Esophagus squamous epithelium (tissue), 5 donors: ENCODE measurements at regions not wholly inside any gene's neighbourhood (a gene's known extent, or its start where the extent isn't known, plus 50 kb on each side); places are given as distances from the start of the nearest gene placed in this dataset.

Experiments used
- DNase-seq: peaks from one replicate; lab custom pipeline; 2025; lab: John Stamatoyannopoulos, UW
- H3K27ac ChIP-seq, 4 donors: fragments of 200-600 bp; sonication (generic); one replicate each; pipeline ENCODE4 v1.5.1; 2016 to 2019; ENCODE audit warnings: mild to moderate bottlenecking in 1 of 4
- H3K27me3 ChIP-seq, 4 donors: fragments of 200-600 bp; sonication (generic); 1 replicate in 3 of 4; 2 replicates in 1 of 4; pipeline versions ENCODE4 v1.5.1 to v1.6.0; 2017 to 2021; ENCODE audit warnings: antibody characterized with exemption in 1 of 4
- H3K36me3 ChIP-seq, 3 donors: fragments of 200-600 bp; sonication (generic); one replicate each; pipeline ENCODE4 v1.5.1; 2016 to 2019
- H3K4me1 ChIP-seq, 3 donors: fragments of 200-600 bp; sonication (generic); one replicate each; pipeline ENCODE4 v1.5.1; 2017 to 2019
- H3K4me3 ChIP-seq, 4 donors: fragments of 200-600 bp; sonication (generic); 1 replicate in 3 of 4; 2 replicates in 1 of 4; pipeline ENCODE4 v1.5.1; 2016 to 2019; ENCODE audit warnings: mild to moderate bottlenecking in 2 of 4, moderate library complexity in 1 of 4
- H3K9me3 ChIP-seq, 3 donors: fragments of 200-600 bp; sonication (generic); one replicate each; pipeline ENCODE4 v1.5.1; 2016 to 2019
- POLR2A ChIP-seq, 4 donors: fragments of 450-650 bp; IDR thresholded peaks; one replicate each; pipeline ENCODE4 v1.6.1; 2017; ENCODE audit warnings: antibody characterized with exemption in 4 of 4, mild to moderate bottlenecking in 4 of 4, moderate library complexity in 3 of 4
- WGBS, 2 donors: methylation state at CpG; one replicate each; pipeline ENCODE4 v1.1.5; 2018; 5-methylcytosine and 5-hydroxymethylcytosine counted together
- intact Hi-C: fragments of 100-400 bp; cut with DNase I; formaldehyde crosslinking; loops from one replicate; pipeline ENCODE4 v1.15.0; 2022
- small RNA-seq, 4 donors: library from RNA; depleted of rRNA; stranded (forward); fragments of <200 nt; gene quantifications; one replicate each; pipeline ENCODE3, GENCODE V24; 2016
- TF ChIP-seq, protein P1 (sequence below), 6 experiments: fragments of 450-650 bp in 4 of 6; fragments of 200-600 bp in 2 of 6; sonication (generic) in 2 of 6; IDR thresholded peaks; one replicate each; pipeline ENCODE4 v1.5.1; 2016 to 2019; ENCODE audit warnings: antibody characterized with exemption in 6 of 6, mild to moderate bottlenecking in 4 of 6, moderate library complexity in 4 of 6
- donor health status: DM: yes; HTN: yes; CAD: no.

DNA sequence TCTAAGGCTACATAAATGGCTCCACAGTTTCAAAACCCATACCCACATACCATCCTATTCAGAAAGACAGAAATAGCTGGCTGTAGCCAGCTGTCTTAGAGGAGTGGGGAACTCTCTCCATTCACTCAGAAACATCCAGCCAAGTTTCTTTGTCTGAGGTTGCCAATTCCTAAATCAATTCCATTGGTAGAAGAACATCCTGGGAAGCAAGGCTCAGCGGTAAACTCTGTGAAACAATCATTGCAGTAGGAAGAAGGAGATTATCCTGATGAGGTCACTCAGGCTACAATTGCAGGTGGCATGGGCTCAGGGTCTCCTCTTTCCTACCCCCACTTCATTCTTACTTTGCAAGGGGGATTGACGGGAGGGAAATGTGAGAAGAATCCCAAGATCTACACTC, 154.0 kb downstream of the ETV1 start:
- intact Hi-C loops, result no loop called here
- H3K27me3 ChIP-seq, result no peaks in the 10 kb centered on the region
- H3K4me1 ChIP-seq, result no peaks in the 10 kb centered on the region
- 97 to 100% methylated on average over 2 of the region's 2 CpGs for WGBS, 2 donors
- TF ChIP-seq, protein P1, sequence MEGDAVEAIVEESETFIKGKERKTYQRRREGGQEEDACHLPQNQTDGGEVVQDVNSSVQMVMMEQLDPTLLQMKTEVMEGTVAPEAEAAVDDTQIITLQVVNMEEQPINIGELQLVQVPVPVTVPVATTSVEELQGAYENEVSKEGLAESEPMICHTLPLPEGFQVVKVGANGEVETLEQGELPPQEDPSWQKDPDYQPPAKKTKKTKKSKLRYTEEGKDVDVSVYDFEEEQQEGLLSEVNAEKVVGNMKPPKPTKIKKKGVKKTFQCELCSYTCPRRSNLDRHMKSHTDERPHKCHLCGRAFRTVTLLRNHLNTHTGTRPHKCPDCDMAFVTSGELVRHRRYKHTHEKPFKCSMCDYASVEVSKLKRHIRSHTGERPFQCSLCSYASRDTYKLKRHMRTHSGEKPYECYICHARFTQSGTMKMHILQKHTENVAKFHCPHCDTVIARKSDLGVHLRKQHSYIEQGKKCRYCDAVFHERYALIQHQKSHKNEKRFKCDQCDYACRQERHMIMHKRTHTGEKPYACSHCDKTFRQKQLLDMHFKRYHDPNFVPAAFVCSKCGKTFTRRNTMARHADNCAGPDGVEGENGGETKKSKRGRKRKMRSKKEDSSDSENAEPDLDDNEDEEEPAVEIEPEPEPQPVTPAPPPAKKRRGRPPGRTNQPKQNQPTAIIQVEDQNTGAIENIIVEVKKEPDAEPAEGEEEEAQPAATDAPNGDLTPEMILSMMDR (IDR thresholded peaks at IDR 0.05), result no peak
- no peak for TF ChIP-seq POLR2A (IDR thresholded peaks at IDR 0.05)
- no peak for DNase-seq
- no peak overlapping the region for H3K27ac ChIP-seq
- H3K36me3 ChIP-seq, result no peaks in the 10 kb centered on the region
- H3K4me3 ChIP-seq, result no peak overlapping the region
- no peaks in the 10 kb centered on the region for H3K9me3 ChIP-seq

GRCh38 chr7:13839063-13839462, 150.4 kb downstream of the ETV1 start:
- TF ChIP-seq, protein P1 (IDR thresholded peaks at IDR 0.05), result no peak
- TF ChIP-seq POLR2A (IDR thresholded peaks at IDR 0.05), result no peak
- Histone ChIP-seq H3K4me1 (no peaks in the 10 kb centered on the region), H3K9me3 (no peaks in the 10 kb centered on the region), H3K4me3 (no peak overlapping the region), H3K27me3 (no peaks in the 10 kb centered on the region), H3K27ac (no peak overlapping the region), H3K36me3 (no peaks in the 10 kb centered on the region)
- WGBS, 2 donors, result 69 to 74% methylated on average over 1 of the region's 1 CpG
- intact Hi-C loops, result no loop called here
- no peak for DNase-seq

Small RNAs in the stretch of these regions (small RNA-seq; reads per million reads assigned to genes)
- gene RN7SKP228, result 0 reads per million in 4 donors
